Neural progenitor cell (in vitro differentiated cells): ENCODE measurements at regions not wholly inside any gene's neighbourhood (a gene's known extent, or its start where the extent isn't known, plus 50 kb on each side); places are given as distances from the start of the nearest gene placed in this dataset.
A peak's percentile ranks its signal among the peaks of the same experiment; 100 is the strongest.
"Not testable (repeated sequence)": the region's sequence is repeated elsewhere in the genome, so short reads cannot be mapped to it uniquely, and the experiment has no call there.

Source experiments
- DNase-seq: peaks from one replicate; pipeline ENCODE4 v3.0.0-alpha.2; 2016; ENCODE audit warnings: low spot score
- H2AFZ ChIP-seq: fragments of 200-600 bp; sonication (generic); replicated peaks from 2 replicates; pipeline ENCODE4 v1.6.1; 2016; ENCODE audit warnings: antibody characterized with exemption
- H3F3A ChIP-seq: fragments of 200-600 bp; sonication (generic); 2 replicates; pipeline ENCODE4 v1.6.1; 2016; ENCODE audit warnings: antibody characterized with exemption, low read depth
- H3K27ac ChIP-seq: fragments of 200-600 bp; sonication (generic); 2 replicates; pipeline ENCODE4 v1.5.1; 2016; ENCODE audit warnings: mild to moderate bottlenecking
- H3K27me3 ChIP-seq: fragments of 200-600 bp; sonication (generic); 2 replicates; pipeline ENCODE4 v1.6.1; 2016; ENCODE audit warnings: mild to moderate bottlenecking, moderate library complexity
- H3K36me3 ChIP-seq: fragments of 200-600 bp; sonication (generic); 2 replicates; pipeline ENCODE4 v1.5.1; 2016
- H3K4me1 ChIP-seq: fragments of 200-600 bp; sonication (generic); 2 replicates; pipeline ENCODE4 v1.6.1; 2016; ENCODE audit warnings: mixed run types
- H3K4me2 ChIP-seq: fragments of 200-600 bp; sonication (generic); 2 replicates; pipeline ENCODE4 v1.6.1; 2016
- H3K4me3 ChIP-seq: fragments of 200-600 bp; sonication (generic); 2 replicates; pipeline ENCODE4 v1.5.1; 2016
- H3K79me2 ChIP-seq: fragments of 200-600 bp; sonication (generic); 2 replicates; pipeline ENCODE4 v1.6.1; 2016; ENCODE audit warnings: low read depth
- H3K9ac ChIP-seq: fragments of 200-600 bp; sonication (generic); 2 replicates; pipeline ENCODE4 v1.6.1; 2016
- H3K9me3 ChIP-seq: fragments of 200-600 bp; sonication (generic); 2 replicates; pipeline ENCODE4 v1.5.1; 2016; ENCODE audit warnings: low read depth
- H4K20me1 ChIP-seq: fragments of 200-600 bp; sonication (generic); 2 replicates; pipeline ENCODE4 v1.6.1; 2016; ENCODE audit warnings: low read depth
- H3K27ac Mint-ChIP-seq: 3 replicates; pipeline ENCODE4 v1.8.0; 2021; ENCODE audit warnings: mixed read lengths
- H3K27me3 Mint-ChIP-seq: 2 replicates; pipeline ENCODE4 v1.8.0; 2022; ENCODE audit warnings: low read depth, mild to moderate bottlenecking, inconsistent platforms, moderate library complexity, mixed read lengths; ENCODE audit not compliant: insufficient read depth
- H3K36me3 Mint-ChIP-seq: 3 replicates; pipeline ENCODE4 v1.8.0; 2021; ENCODE audit warnings: mixed read lengths
- H3K4me1 Mint-ChIP-seq: 3 replicates; pipeline ENCODE4 v1.8.0; 2021; ENCODE audit warnings: mixed read lengths
- H3K4me3 Mint-ChIP-seq: 3 replicates; pipeline ENCODE4 v1.8.0; 2021; ENCODE audit warnings: mild to moderate bottlenecking, moderate library complexity, mixed read lengths
- H3K9me3 Mint-ChIP-seq: 3 replicates; pipeline ENCODE4 v1.8.0; 2020; ENCODE audit warnings: mixed read lengths
- EZH2 ChIP-seq: fragments of 200-600 bp; sonication (generic); IDR thresholded peaks from 2 replicates; pipeline ENCODE4 v1.6.1; 2017; ENCODE audit warnings: antibody characterized with exemption, mild to moderate bottlenecking, moderate library complexity
- EZH2phosphoT487 ChIP-seq: fragments of 200-600 bp; sonication (generic); IDR thresholded peaks from 2 replicates; pipeline ENCODE4 v1.6.1; 2017; ENCODE audit warnings: antibody characterized with exemption
- TF ChIP-seq, protein P1 (sequence below): fragments of 200-600 bp; sonication (generic); IDR thresholded peaks from 2 replicates; pipeline ENCODE4 v1.5.1; 2017; ENCODE audit warnings: antibody characterized with exemption, mild to moderate bottlenecking

DNA sequence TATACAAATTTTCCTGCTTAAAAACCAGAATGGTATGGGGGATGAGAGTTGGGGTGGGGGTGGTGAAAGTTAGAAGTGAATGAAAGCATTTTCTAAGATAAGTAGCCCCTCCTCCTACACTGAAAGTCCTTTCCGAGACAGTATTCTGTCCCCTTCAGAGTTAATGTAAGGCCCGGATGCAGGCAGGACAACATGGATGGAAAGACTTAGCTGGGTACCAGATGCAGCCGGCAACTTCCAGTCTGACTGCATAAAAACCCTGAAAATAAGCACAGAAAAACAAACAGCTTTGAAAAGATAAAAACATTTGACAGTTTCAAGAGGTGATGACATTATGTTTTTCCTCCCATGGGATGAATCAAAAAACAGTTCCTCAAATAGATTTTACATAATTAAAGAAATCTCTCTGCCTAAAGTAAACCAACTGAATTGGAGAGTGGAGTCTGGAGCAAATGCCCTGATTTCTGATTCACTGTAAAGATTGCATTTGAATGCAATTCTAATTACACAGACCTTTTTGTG lies 196.3 kb downstream of the GPAT3 start:
- no peak for DNase-seq
- Mint-ChIP-seq H3K4me1 (no peaks in the 10 kb centered on the region), H3K4me3 (no peak overlapping the region), H3K27ac (no peak overlapping the region), H3K36me3 (no peaks in the 10 kb centered on the region), H3K9me3 (peaks cover 6% of the 10 kb centered on the region), H3K27me3 (peaks cover 9% of the 10 kb centered on the region)
- no peaks in the 10 kb centered on the region for H4K20me1 ChIP-seq
- no peak overlapping the region for H3K9ac ChIP-seq
- H3K4me2 ChIP-seq, result no peak overlapping the region
- H3K4me1 ChIP-seq, result no peaks in the 10 kb centered on the region
- no peaks in the 10 kb centered on the region for H3K27me3 ChIP-seq
- peak overlapping the region; percentile 12 for H2AFZ ChIP-seq
- no peaks in the 10 kb centered on the region for H3K79me2 ChIP-seq
- H3K4me3 ChIP-seq, result no peak overlapping the region
- no peaks in the 10 kb centered on the region for H3F3A ChIP-seq
- H3K36me3 ChIP-seq, result no peaks in the 10 kb centered on the region
- TF ChIP-seq EZH2 (no peak), EZH2phosphoT487 (no peak)
- TF ChIP-seq, protein P1, sequence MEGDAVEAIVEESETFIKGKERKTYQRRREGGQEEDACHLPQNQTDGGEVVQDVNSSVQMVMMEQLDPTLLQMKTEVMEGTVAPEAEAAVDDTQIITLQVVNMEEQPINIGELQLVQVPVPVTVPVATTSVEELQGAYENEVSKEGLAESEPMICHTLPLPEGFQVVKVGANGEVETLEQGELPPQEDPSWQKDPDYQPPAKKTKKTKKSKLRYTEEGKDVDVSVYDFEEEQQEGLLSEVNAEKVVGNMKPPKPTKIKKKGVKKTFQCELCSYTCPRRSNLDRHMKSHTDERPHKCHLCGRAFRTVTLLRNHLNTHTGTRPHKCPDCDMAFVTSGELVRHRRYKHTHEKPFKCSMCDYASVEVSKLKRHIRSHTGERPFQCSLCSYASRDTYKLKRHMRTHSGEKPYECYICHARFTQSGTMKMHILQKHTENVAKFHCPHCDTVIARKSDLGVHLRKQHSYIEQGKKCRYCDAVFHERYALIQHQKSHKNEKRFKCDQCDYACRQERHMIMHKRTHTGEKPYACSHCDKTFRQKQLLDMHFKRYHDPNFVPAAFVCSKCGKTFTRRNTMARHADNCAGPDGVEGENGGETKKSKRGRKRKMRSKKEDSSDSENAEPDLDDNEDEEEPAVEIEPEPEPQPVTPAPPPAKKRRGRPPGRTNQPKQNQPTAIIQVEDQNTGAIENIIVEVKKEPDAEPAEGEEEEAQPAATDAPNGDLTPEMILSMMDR, result no peak
- peaks cover 3% of the 10 kb centered on the region for H3K9me3 ChIP-seq
- no peak overlapping the region for H3K27ac ChIP-seq

DNA sequence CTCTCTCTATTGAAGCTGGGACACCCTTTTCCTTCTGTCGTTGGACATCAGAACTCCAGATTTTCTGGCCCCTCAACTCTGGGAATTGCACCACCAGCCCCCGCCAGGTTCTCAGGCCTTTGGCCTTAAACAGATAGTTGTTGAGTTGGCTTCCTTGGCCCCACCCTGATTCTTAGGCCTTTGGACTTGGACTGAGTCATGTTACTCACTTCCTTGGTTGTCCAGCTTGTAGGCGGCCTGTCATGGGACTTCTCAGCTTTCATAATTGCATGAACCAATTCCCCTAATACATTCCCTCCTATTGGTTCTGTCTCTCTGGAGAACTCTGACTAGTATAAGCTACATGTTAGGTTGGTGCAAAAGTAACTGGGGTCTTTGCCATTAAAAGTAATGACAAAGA lies 195.7 kb downstream of the GPAT3 start:
- Mint-ChIP-seq H3K27ac (no peak overlapping the region), H3K36me3 (no peaks in the 10 kb centered on the region), H3K4me3 (no peak overlapping the region), H3K4me1 (no peaks in the 10 kb centered on the region), H3K27me3 (peaks cover 9% of the 10 kb centered on the region), H3K9me3 (peaks cover 6% of the 10 kb centered on the region)
- no peaks in the 10 kb centered on the region for H3K36me3 ChIP-seq
- no peaks in the 10 kb centered on the region for H3F3A ChIP-seq
- no peaks in the 10 kb centered on the region for H3K79me2 ChIP-seq
- no peaks in the 10 kb centered on the region for H4K20me1 ChIP-seq
- no peak overlapping the region for H2AFZ ChIP-seq
- H3K9ac ChIP-seq, result no peak overlapping the region
- H3K27me3 ChIP-seq, result no peaks in the 10 kb centered on the region
- no peak overlapping the region for H3K27ac ChIP-seq
- no peak for DNase-seq
- peaks cover 3% of the 10 kb centered on the region for H3K9me3 ChIP-seq
- H3K4me1 ChIP-seq, result no peaks in the 10 kb centered on the region
- no peak overlapping the region for H3K4me3 ChIP-seq
- no peak overlapping the region for H3K4me2 ChIP-seq
- TF ChIP-seq EZH2 (no peak), EZH2phosphoT487 (no peak)
- TF ChIP-seq, protein P1, result no peak

DNA sequence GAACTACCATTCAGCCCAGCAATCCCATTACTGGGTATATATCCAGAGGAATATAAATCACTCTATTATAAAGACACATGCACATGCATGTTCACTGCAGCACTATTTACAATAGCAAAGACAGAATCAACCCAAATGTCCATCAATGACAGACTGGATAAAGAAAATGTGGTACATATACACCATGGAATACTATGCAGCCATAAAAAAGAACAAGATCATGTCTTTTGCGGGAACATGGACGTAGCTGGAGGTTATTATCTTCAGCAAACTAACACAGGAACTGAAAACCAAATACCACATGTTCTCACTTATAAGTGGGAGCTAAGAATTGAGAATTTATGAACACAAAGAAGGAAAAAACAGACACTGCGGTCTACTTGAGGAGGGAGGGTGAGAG lies 195.1 kb downstream of the GPAT3 start:
- H3K27me3 Mint-ChIP-seq, H3K36me3 Mint-ChIP-seq, H3K4me3 ChIP-seq, H3K9ac ChIP-seq, H3K4me1 ChIP-seq, H3K36me3 ChIP-seq, H2AFZ ChIP-seq, H3K4me1 Mint-ChIP-seq, H3K4me2 ChIP-seq, H3K9me3 ChIP-seq, H3F3A ChIP-seq, H3K79me2 ChIP-seq, DNase-seq, H4K20me1 ChIP-seq, H3K9me3 Mint-ChIP-seq, H3K4me3 Mint-ChIP-seq, H3K27ac Mint-ChIP-seq, H3K27ac ChIP-seq, H3K27me3 ChIP-seq: not testable (repeated sequence)

DNA sequence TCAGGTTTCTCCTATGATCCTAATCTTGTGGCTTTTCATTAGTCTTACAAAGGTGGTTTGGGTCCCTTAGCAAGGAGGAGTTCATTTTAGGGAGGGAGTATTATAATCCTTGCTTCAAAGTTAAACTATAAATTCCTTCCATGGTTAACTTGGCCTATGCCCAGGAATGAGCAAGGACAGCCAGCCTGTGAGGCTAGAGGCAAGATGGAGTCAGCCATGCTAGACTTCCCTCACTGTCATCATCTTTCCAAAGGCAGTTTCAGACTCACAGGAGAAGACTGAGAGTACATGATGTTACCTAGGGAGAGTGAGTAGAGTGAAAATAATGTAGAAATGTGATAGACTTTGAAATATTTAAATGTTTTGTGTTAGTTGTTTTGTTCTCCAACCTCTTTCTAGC lies 192.3 kb downstream of the GPAT3 start:
- Histone ChIP-seq H3K4me2 (no peak overlapping the region), H3F3A (no peaks in the 10 kb centered on the region), H2AFZ (no peak overlapping the region), H3K9me3 (peaks cover 3% of the 10 kb centered on the region), H3K4me1 (no peaks in the 10 kb centered on the region), H3K9ac (no peak overlapping the region), H3K36me3 (no peaks in the 10 kb centered on the region), H3K27me3 (no peaks in the 10 kb centered on the region), H3K79me2 (no peaks in the 10 kb centered on the region), H4K20me1 (no peaks in the 10 kb centered on the region), H3K27ac (no peak overlapping the region), H3K4me3 (no peak overlapping the region)
- no peak for DNase-seq
- no peaks in the 10 kb centered on the region for H3K36me3 Mint-ChIP-seq
- TF ChIP-seq, protein P1, result no peak
- TF ChIP-seq EZH2phosphoT487 (no peak), EZH2 (no peak)
- H3K27ac Mint-ChIP-seq, result no peak overlapping the region
- peaks cover 6% of the 10 kb centered on the region for H3K9me3 Mint-ChIP-seq
- H3K4me1 Mint-ChIP-seq, result peaks cover 8% of the 10 kb centered on the region
- H3K4me3 Mint-ChIP-seq, result no peak overlapping the region
- peaks cover 9% of the 10 kb centered on the region for H3K27me3 Mint-ChIP-seq
